Thyroid gland (tissue), 4 donors: ENCODE measurements at regions not wholly inside any gene's neighbourhood (a gene's known extent, or its start where the extent isn't known, plus 50 kb on each side); places are given as distances from the start of the nearest gene placed in this dataset.

Experiments
- DNase-seq, 2 donors: peaks; one replicate each; pipeline ENCODE4 v3.0.0-alpha.2; 2019
- H3K27ac ChIP-seq, 3 donors: fragments of 200-600 bp; sonication (generic); 1 replicate in 2 of 3; 2 replicates in 1 of 3; pipeline ENCODE4 v1.5.1; 2016 to 2019; ENCODE audit warnings: mild to moderate bottlenecking in 1 of 3, moderate library complexity in 1 of 3
- H3K27me3 ChIP-seq: fragments of 200-600 bp; sonication (generic); one replicate; pipeline ENCODE4 v1.5.1; 2019
- H3K36me3 ChIP-seq, 2 donors: fragments of 200-600 bp; sonication (generic); one replicate each; pipeline ENCODE4 v1.5.1; 2016 to 2019
- H3K4me1 ChIP-seq, 2 donors: fragments of 200-600 bp; sonication (generic); one replicate each; pipeline ENCODE4 v1.5.1; 2017 to 2019
- H3K4me3 ChIP-seq, 3 donors: fragments of 200-600 bp; sonication (generic); replicated peaks in 1 of 3; 1 replicate in 2 of 3; 2 replicates in 1 of 3; pipeline ENCODE4 v1.5.1; 2016; ENCODE audit warnings: mild to moderate bottlenecking in 1 of 3
- H3K9me3 ChIP-seq: fragments of 200-600 bp; sonication (generic); one replicate; pipeline ENCODE4 v1.5.1; 2017
- CTCF ChIP-seq, 6 experiments: fragments of 200-600 bp in 3 of 6; fragments of 450-650 bp in 3 of 6; sonication (generic) in 3 of 6; IDR thresholded peaks; one replicate each; pipeline ENCODE4 v1.5.1; 2016 to 2019; ENCODE audit warnings: antibody characterized with exemption in 6 of 6, mild to moderate bottlenecking in 2 of 6, inconsistent platforms in 1 of 6, moderate library complexity in 1 of 6
- POLR2A ChIP-seq, 2 donors: fragments of 450-650 bp; IDR thresholded peaks; one replicate each; pipeline ENCODE4 v1.6.1; 2017; ENCODE audit warnings: antibody characterized with exemption in 2 of 2, mild to moderate bottlenecking in 2 of 2, moderate library complexity in 1 of 2
- WGBS, 2 donors: methylation state at CpG; one replicate each; pipeline ENCODE4 v1.1.5; 2017; 5-methylcytosine and 5-hydroxymethylcytosine counted together
- intact Hi-C: fragments of 100-400 bp; cut with DNase I; formaldehyde crosslinking; loops from one replicate; pipeline ENCODE4 v1.15.1; 2023

DNA sequence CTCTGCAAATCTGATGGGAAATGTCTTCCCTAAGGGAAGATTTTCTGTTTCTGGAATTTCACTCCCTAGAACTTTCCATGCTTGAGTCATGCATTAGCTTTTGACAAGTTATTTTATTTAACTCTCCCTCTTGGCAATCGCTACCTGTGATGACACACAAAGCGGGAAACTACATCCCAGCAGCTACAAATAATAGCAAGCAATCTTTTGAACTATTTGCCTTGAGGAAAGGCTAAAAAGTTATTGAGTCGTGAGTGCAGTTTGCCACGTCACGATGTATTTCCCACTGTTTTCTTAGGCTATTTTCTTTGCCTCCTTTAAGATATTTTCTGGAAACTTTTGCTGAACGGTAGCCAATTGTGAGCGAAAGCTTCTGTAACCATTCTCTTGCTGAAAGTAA is 353.3 kb upstream of the HTR2A start:
- no peak overlapping the region for H3K4me3 ChIP-seq
- intact Hi-C loops = no loop called here
- WGBS, 2 donors = 25 to 36% methylated on average over 7 of the region's 7 CpGs
- TF ChIP-seq POLR2A (IDR thresholded peaks at IDR 0.05) (no peak), CTCF (IDR thresholded peaks at IDR 0.05) (no peak)
- H3K27me3 ChIP-seq = no peaks in the 10 kb centered on the region
- no peaks in the 10 kb centered on the region for H3K36me3 ChIP-seq
- no peaks in the 10 kb centered on the region for H3K4me1 ChIP-seq
- peak in 1 of 2 donors; percentile 6 for DNase-seq
- H3K9me3 ChIP-seq = no peaks in the 10 kb centered on the region
- H3K27ac ChIP-seq = no peak overlapping the region

DNA sequence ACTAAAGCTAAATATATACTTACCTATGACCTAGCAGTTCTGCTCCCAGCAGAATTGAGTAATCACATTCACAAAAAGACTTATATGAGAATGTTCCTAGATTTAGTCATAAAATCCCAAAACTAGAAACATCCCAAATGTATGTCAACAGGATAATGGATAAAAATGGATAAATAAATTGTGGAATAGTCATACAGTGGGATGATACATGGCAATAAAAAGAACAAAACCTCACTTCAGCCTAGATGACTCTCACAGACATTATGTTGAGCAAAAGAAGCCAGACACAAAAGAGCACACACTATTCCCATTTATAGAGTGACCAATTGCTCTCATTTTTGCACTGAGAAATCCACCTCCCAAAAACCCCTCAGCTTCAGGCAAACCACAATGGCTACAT is 352.4 kb upstream of the HTR2A start:
- DNase-seq = no peak
- no peak overlapping the region for H3K27ac ChIP-seq
- no peaks in the 10 kb centered on the region for H3K27me3 ChIP-seq

GRCh38 chr13:47241446-47241845 is 344.6 kb upstream of the HTR2A start:
- intact Hi-C loops = no loop called here
- no peaks in the 10 kb centered on the region for H3K4me1 ChIP-seq
- WGBS, 2 donors = 87 to 90% methylated on average over 7 of the region's 7 CpGs
- no peaks in the 10 kb centered on the region for H3K27me3 ChIP-seq
- DNase-seq = no peak
- no peaks in the 10 kb centered on the region for H3K9me3 ChIP-seq
- TF ChIP-seq CTCF (IDR thresholded peaks at IDR 0.05) = no peak
- TF ChIP-seq POLR2A (IDR thresholded peaks at IDR 0.05) = no peak
- no peaks in the 10 kb centered on the region for H3K36me3 ChIP-seq
- no peak overlapping the region for H3K27ac ChIP-seq
- no peak overlapping the region for H3K4me3 ChIP-seq

More for the DNA sequence above, 352.4 kb upstream of the HTR2A start:
- no peaks in the 10 kb centered on the region for H3K4me1 ChIP-seq
- TF ChIP-seq CTCF (IDR thresholded peaks at IDR 0.05) (no peak), POLR2A (IDR thresholded peaks at IDR 0.05) (no peak)
- intact Hi-C loops = no loop called here
- H3K9me3 ChIP-seq = no peaks in the 10 kb centered on the region
- H3K36me3 ChIP-seq = no peaks in the 10 kb centered on the region
- no peak overlapping the region for H3K4me3 ChIP-seq

- no peak for DNase-seq
- H3K4me3 ChIP-seq = no peak overlapping the region
- H3K4me1 ChIP-seq = no peaks in the 10 kb centered on the region
- intact Hi-C loops = no loop called here
- H3K27ac ChIP-seq = no peak overlapping the region
- TF ChIP-seq CTCF (IDR thresholded peaks at IDR 0.05) (no peak), POLR2A (IDR thresholded peaks at IDR 0.05) (no peak)
- 89 to 90% methylated on average over 3 of the region's 3 CpGs for WGBS, 2 donors
- no peaks in the 10 kb centered on the region for H3K9me3 ChIP-seq
- no peaks in the 10 kb centered on the region for H3K36me3 ChIP-seq
- no peaks in the 10 kb centered on the region for H3K27me3 ChIP-seq
These were observed 342.2 kb upstream of the HTR2A start for GRCh38 chr13:47239025-47239424.

DNA sequence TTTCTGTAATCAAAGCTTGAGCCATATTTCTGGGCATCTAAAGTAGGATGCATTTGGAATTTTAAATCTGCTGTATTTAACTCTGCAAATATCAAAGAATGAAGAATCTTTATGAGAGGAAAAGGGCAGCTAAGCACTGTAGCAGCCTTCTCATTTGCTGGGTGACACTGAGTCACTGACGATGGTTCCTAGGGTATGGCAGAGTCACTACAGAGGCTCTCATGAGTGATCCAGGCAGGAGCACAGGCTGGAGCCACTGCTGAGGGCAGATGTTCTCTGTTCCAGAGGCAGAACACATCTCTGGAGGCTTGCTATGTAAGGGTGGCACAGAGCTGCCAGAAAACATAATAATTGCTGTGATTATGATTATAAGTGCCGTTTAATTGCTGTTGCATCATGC is 340.7 kb upstream of the HTR2A start:
- H3K9me3 ChIP-seq = no peaks in the 10 kb centered on the region
- no peak for DNase-seq
- no peaks in the 10 kb centered on the region for H3K4me1 ChIP-seq
- H3K27me3 ChIP-seq = no peaks in the 10 kb centered on the region
- intact Hi-C loops = no loop called here
- WGBS, 2 donors = 75 to 80% methylated on average over 2 of the region's 2 CpGs
- no peak overlapping the region for H3K4me3 ChIP-seq
- H3K27ac ChIP-seq = no peak overlapping the region
- no peaks in the 10 kb centered on the region for H3K36me3 ChIP-seq
- TF ChIP-seq CTCF (IDR thresholded peaks at IDR 0.05) (no peak), POLR2A (IDR thresholded peaks at IDR 0.05) (no peak)
